ENCODE measurements at regions not wholly inside any gene's neighbourhood (a gene's known extent, or its start where the extent isn't known, plus 50 kb on each side); places are given as distances from the start of the nearest gene placed in this dataset.

DNA sequence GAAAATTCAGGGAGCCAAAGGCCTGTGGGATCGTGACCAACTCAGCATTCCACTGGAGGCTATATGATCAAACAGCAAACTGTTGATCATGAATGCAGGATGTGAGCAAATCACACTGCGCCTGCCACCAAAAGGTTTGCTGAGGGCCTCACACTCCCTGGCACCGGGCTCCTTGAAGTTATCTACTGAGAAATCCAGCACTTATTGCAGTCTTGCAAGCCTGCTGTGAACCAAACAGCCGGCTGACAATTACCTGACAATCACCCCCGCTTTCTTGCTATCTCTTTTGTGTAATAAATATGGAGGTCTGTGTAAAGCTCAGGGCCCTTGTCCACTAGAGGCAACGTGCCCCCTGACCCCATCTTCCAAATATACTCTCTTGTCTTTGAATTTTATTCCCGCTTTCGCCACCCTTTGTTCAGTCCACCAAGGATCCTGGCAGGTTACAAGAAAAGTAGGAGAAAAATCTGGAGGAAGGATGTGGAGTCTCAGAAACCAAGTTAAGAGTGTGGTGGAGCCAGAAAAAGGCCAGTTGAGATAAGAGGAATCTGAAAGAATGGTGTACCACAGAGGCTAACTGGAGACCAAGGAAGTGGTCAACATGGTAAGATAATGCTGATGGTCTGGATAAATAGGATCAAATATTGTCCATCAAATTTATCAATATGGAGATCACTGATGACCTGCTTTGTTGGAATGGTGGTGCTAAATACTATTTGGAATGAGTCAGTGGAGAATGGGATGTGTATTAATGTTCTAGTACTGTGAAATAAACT is 229.2 kb downstream of the ALX1 start:
- TF ChIP-seq POLR2AphosphoS5 (IDR thresholded peaks at IDR 0.05) (no peak), POLR2A (IDR thresholded peaks at IDR 0.05) (no peak)
